Ovary (tissue), 7 donors: ENCODE measurements at regions not wholly inside any gene's neighbourhood (a gene's known extent, or its start where the extent isn't known, plus 50 kb on each side); places are given as distances from the start of the nearest gene placed in this dataset.

ENCODE experiments used
- DNase-seq, 5 donors: peaks; one replicate each; pipeline ENCODE4 v3.0.0-alpha.2; 2019 to 2020
- H3K27ac ChIP-seq, 2 donors: fragments of 200-600 bp; one replicate each; pipeline versions ENCODE4 v1.5.1 to v1.8.0; 2019 to 2022
- H3K27me3 ChIP-seq: fragments of 200-600 bp; one replicate; pipeline ENCODE4 v1.8.0; 2022
- H3K36me3 ChIP-seq: fragments of 200-600 bp; sonication (generic); one replicate; pipeline ENCODE4 v1.5.1; 2019
- H3K4me1 ChIP-seq: one replicate; pipeline ENCODE4 v1.8.1; 2013; ENCODE audit warnings: mild to moderate bottlenecking, moderate library complexity; ENCODE audit not compliant: insufficient read depth
- H3K4me3 ChIP-seq: fragments of 200-600 bp; sonication (generic); one replicate; pipeline ENCODE4 v1.5.1; 2017
- H3K9me3 ChIP-seq, 2 donors: fragments of 200-600 bp in 1 of 2; sonication (generic) in 1 of 2; one replicate each; pipeline versions ENCODE4 v1.5.1 to v1.8.1; 2013 to 2019; ENCODE audit warnings: mild to moderate bottlenecking in 1 of 2, moderate library complexity in 1 of 2
- CTCF ChIP-seq, 3 donors: fragments of 450-650 bp in 2 of 3; fragments of 200-600 bp in 1 of 3; IDR thresholded peaks; one replicate each; pipeline versions ENCODE4 v1.5.1 to v1.8.0; 2016 to 2022; ENCODE audit warnings: antibody characterized with exemption in 3 of 3, mild to moderate bottlenecking in 1 of 3
- EP300 ChIP-seq: sonication (generic); formaldehyde crosslinking; IDR thresholded peaks from one replicate; pipeline ENCODE4 v1.6.1; 2017; ENCODE audit warnings: antibody characterized with exemption
- POLR2A ChIP-seq: fragments of 450-650 bp; IDR thresholded peaks from one replicate; pipeline ENCODE4 v1.6.1; 2017; ENCODE audit warnings: antibody characterized with exemption, mild to moderate bottlenecking, moderate library complexity
- WGBS, 3 donors: extraction: QIAGEN DNeasy Blood & Tissue Kit in 1 of 3; methylation state at CpG; one replicate each; pipeline versions ENCODE4 v1.1.5 to v1.1.7; 2013 to 2017; 5-methylcytosine and 5-hydroxymethylcytosine counted together
- intact Hi-C, 4 donors: fragments of 100-400 bp; cut with DNase I; formaldehyde crosslinking; loops; one replicate each; pipeline versions ENCODE4 v1.11.0 to v1.15.1; 2022 to 2023
- donor health status: DM: no; HTN: no; CAD: no; lungs with moderate emphysema.
- donor health status: DM: no; HTN: no; CAD: no.
- donor health status: Bipolar disorder and iron deficiency.
- donor health status: DM: no; HTN: no; CAD: no.
- donor health status: DM: yes; HTN: yes; CAD: no.

GRCh38 chr5:106966686-106967315, 703.9 kb downstream of the EFNA5 start:
- WGBS, 3 donors: 30 to 51% (median 36%) methylated on average over 4 of the region's 4 CpGs
- no peak for DNase-seq
- intact Hi-C loops: no loop called here

GRCh38 chr5:106964132-106964531, 706.6 kb downstream of the EFNA5 start:
- 34 to 44% (median 42%) methylated on average over 1 of the region's 1 CpG for WGBS, 3 donors
- H3K36me3 ChIP-seq: no peaks in the 10 kb centered on the region
- no peak for DNase-seq
- H3K27me3 ChIP-seq: no peaks in the 10 kb centered on the region
- intact Hi-C loops: no loop called here
- H3K27ac ChIP-seq: no peak overlapping the region
- H3K4me1 ChIP-seq: no peaks in the 10 kb centered on the region
- no peak for TF ChIP-seq POLR2A
- no peak for TF ChIP-seq CTCF (IDR thresholded peaks at IDR 0.05)
- H3K9me3 ChIP-seq: no peaks in the 10 kb centered on the region
- H3K4me3 ChIP-seq: no peak overlapping the region

More at GRCh38 chr5:106966686-106967315, 703.9 kb downstream of the EFNA5 start:
- no peaks in the 10 kb centered on the region for H3K36me3 ChIP-seq
- no peak overlapping the region for H3K27ac ChIP-seq
- no peaks in the 10 kb centered on the region for H3K4me1 ChIP-seq
- TF ChIP-seq POLR2A: no peak
- TF ChIP-seq EP300: no peak
- no peaks in the 10 kb centered on the region for H3K27me3 ChIP-seq
- no peak overlapping the region for H3K4me3 ChIP-seq
- H3K9me3 ChIP-seq: no peaks in the 10 kb centered on the region

GRCh38 chr5:106963630-106964029, 707.1 kb downstream of the EFNA5 start:
- no peaks in the 10 kb centered on the region for H3K27me3 ChIP-seq
- no peak for DNase-seq
- no peak overlapping the region for H3K4me3 ChIP-seq
- intact Hi-C loops: no loop called here
- TF ChIP-seq CTCF (IDR thresholded peaks at IDR 0.05): no peak
- no peak for TF ChIP-seq POLR2A
- no peak for TF ChIP-seq EP300
- 54 to 73% (median 69%) methylated on average over 1 of the region's 1 CpG for WGBS, 3 donors
- H3K27ac ChIP-seq: no peak overlapping the region
- no peaks in the 10 kb centered on the region for H3K36me3 ChIP-seq
- no peaks in the 10 kb centered on the region for H3K9me3 ChIP-seq
- H3K4me1 ChIP-seq: no peaks in the 10 kb centered on the region

- 70 to 86% (median 85%) methylated on average over 7 of the region's 7 CpGs for WGBS, 3 donors
- H3K36me3 ChIP-seq: no peaks in the 10 kb centered on the region
- no peak for DNase-seq
- intact Hi-C loops: no loop called here
- no peaks in the 10 kb centered on the region for H3K4me1 ChIP-seq
- no peaks in the 10 kb centered on the region for H3K27me3 ChIP-seq
- H3K4me3 ChIP-seq: no peak overlapping the region
- no peaks in the 10 kb centered on the region for H3K9me3 ChIP-seq
- no peak for TF ChIP-seq POLR2A
- TF ChIP-seq EP300: no peak
- TF ChIP-seq CTCF (IDR thresholded peaks at IDR 0.05): no peak
- no peak overlapping the region for H3K27ac ChIP-seq
Observed at GRCh38 chr5:106962464-106963230, 708.1 kb downstream of the EFNA5 start.

- TF ChIP-seq POLR2A (no peak), CTCF (IDR thresholded peaks at IDR 0.05) (no peak), EP300 (no peak)
- DNase-seq: no peak
- H3K9me3 ChIP-seq: no peaks in the 10 kb centered on the region
- 70 to 76% (median 72%) methylated on average over 2 of the region's 2 CpGs for WGBS, 3 donors
- no peaks in the 10 kb centered on the region for H3K27me3 ChIP-seq
- no peak overlapping the region for H3K4me3 ChIP-seq
- no peaks in the 10 kb centered on the region for H3K4me1 ChIP-seq
- no peaks in the 10 kb centered on the region for H3K36me3 ChIP-seq
- intact Hi-C loops: no loop called here
- H3K27ac ChIP-seq: no peak overlapping the region
Observed at GRCh38 chr5:106959387-106959786, 711.4 kb downstream of the EFNA5 start.
